ENCODE measurements at regions not wholly inside any gene's neighbourhood (a gene's known extent, or its start where the extent isn't known, plus 50 kb on each side); places are given as distances from the start of the nearest gene placed in this dataset.

- H3K9me3 ChIP-seq (ENCODE audit: control insufficient read depth, insufficient read depth, low read length), result no peaks in the 10 kb centered on the region
- ChIA-PET CTCF (no interaction called here), POLR2A (no interaction called here)
- H3K27ac ChIP-seq (ENCODE audit: low read depth, low read length), result no peak overlapping the region
- no peak overlapping the region for H3K4me3 ChIP-seq (ENCODE audit: low read depth, low read length)
- DNase-seq (ENCODE audit: low read depth, low spot score), result no peak
- H3K27me3 ChIP-seq (ENCODE audit: control insufficient read depth, insufficient read depth, low read length), result no peaks in the 10 kb centered on the region
- no peak for TF ChIP-seq CTCF (IDR thresholded peaks at IDR 0.05; ENCODE audit: low read depth, low read length)
Observed at GRCh38 chr7:16063221-16063620, 358.1 kb downstream of the CRPPA start.

GRCh38 chr7:16062269-16062668 is 359.1 kb downstream of the CRPPA start:
- Histone ChIP-seq H3K27me3 (ENCODE audit: control insufficient read depth, insufficient read depth, low read length) (no peaks in the 10 kb centered on the region), H3K4me3 (ENCODE audit: low read depth, low read length) (no peak overlapping the region), H3K9me3 (ENCODE audit: control insufficient read depth, insufficient read depth, low read length) (no peaks in the 10 kb centered on the region), H3K27ac (ENCODE audit: low read depth, low read length) (no peak overlapping the region)
- DNase-seq (ENCODE audit: low read depth, low spot score), result no peak
- ChIA-PET CTCF (no interaction called here), POLR2A (no interaction called here)
- no peak for TF ChIP-seq CTCF (IDR thresholded peaks at IDR 0.05; ENCODE audit: low read depth, low read length)

GRCh38 chr7:16061630-16062029 is 359.7 kb downstream of the CRPPA start:
- no peak for TF ChIP-seq CTCF (IDR thresholded peaks at IDR 0.05; ENCODE audit: low read depth, low read length)
- no peak for DNase-seq (ENCODE audit: low read depth, low spot score)
- Histone ChIP-seq H3K4me3 (ENCODE audit: low read depth, low read length) (no peak overlapping the region), H3K27me3 (ENCODE audit: control insufficient read depth, insufficient read depth, low read length) (no peaks in the 10 kb centered on the region), H3K27ac (ENCODE audit: low read depth, low read length) (no peak overlapping the region), H3K9me3 (ENCODE audit: control insufficient read depth, insufficient read depth, low read length) (no peaks in the 10 kb centered on the region)
- ChIA-PET POLR2A (no interaction called here), CTCF (no interaction called here)

- ChIA-PET POLR2A (interaction anchor here (0.5 to 0.6 kb wide), 3 partner anchors 9 to 1341 kb away, joined by 3 to 5 read pairs (median 3); no protein-coding TSS in a partner anchor), CTCF (no interaction called here)
- no peaks in the 10 kb centered on the region for H3K9me3 ChIP-seq (ENCODE audit: control insufficient read depth, insufficient read depth, low read length)
- no peak overlapping the region for H3K27ac ChIP-seq (ENCODE audit: low read depth, low read length)
- no peak overlapping the region for H3K4me3 ChIP-seq (ENCODE audit: low read depth, low read length)
- no peak for TF ChIP-seq CTCF (IDR thresholded peaks at IDR 0.05; ENCODE audit: low read depth, low read length)
- DNase-seq (ENCODE audit: low read depth, low spot score), result no peak
- no peaks in the 10 kb centered on the region for H3K27me3 ChIP-seq (ENCODE audit: control insufficient read depth, insufficient read depth, low read length)
Observed at GRCh38 chr7:16061011-16061410, 360.3 kb downstream of the CRPPA start.

- TF ChIP-seq CTCF (IDR thresholded peaks at IDR 0.05; ENCODE audit: low read depth, low read length), result no peak
- no peak for DNase-seq (ENCODE audit: low read depth, low spot score)
- Histone ChIP-seq H3K9me3 (ENCODE audit: control insufficient read depth, insufficient read depth, low read length) (no peaks in the 10 kb centered on the region), H3K27me3 (ENCODE audit: control insufficient read depth, insufficient read depth, low read length) (no peaks in the 10 kb centered on the region), H3K4me3 (ENCODE audit: low read depth, low read length) (no peak overlapping the region), H3K27ac (ENCODE audit: low read depth, low read length) (no peak overlapping the region)
- CTCF ChIA-PET, result no interaction called here
- POLR2A ChIA-PET, result interaction anchor here (0.5 to 0.6 kb wide), 3 partner anchors 9 to 1340 kb away, joined by 3 to 5 read pairs (median 3); no protein-coding TSS in a partner anchor
Observed at GRCh38 chr7:16060502-16060901, 360.8 kb downstream of the CRPPA start.

Data from AG04450 (cell line).